ENCODE measurements at regions not wholly inside any gene's neighbourhood (a gene's known extent, or its start where the extent isn't known, plus 50 kb on each side); places are given as distances from the start of the nearest gene placed in this dataset.

GRCh38 chr1:195130598-195130997 is 1477.6 kb downstream of the KCNT2 start:
- TF ChIP-seq CTCF (IDR thresholded peaks at IDR 0.05; ENCODE audit: low read length) (no peak), EZH2 (IDR thresholded peaks at IDR 0.05; ENCODE audit: borderline replicate concordance, low read length) (no peak)
